Panc1 (cell line): ENCODE measurements at regions not wholly inside any gene's neighbourhood (a gene's known extent, or its start where the extent isn't known, plus 50 kb on each side); places are given as distances from the start of the nearest gene placed in this dataset.
A peak's percentile ranks its signal among the peaks of the same experiment; 100 is the strongest.

ENCODE experiments used
- CTCF ChIP-seq: fragments of 450-650 bp; IDR thresholded peaks from 2 replicates; pipeline ENCODE4 v1.5.1; 2017; ENCODE audit warnings: mild to moderate bottlenecking
- POLR2AphosphoS5 ChIP-seq: IDR thresholded peaks from 2 replicates; pipeline ENCODE4 v1.6.1; 2012; ENCODE audit warnings: mild to moderate bottlenecking, low read depth, low read length, moderate library complexity
- REST ChIP-seq, 2 experiments: IDR thresholded peaks; 2 replicates each; pipeline ENCODE4 v1.6.1; 2011 to 2012; ENCODE audit warnings: low read depth in 2 of 2, control low read depth in 1 of 2, low read length in 1 of 2, mild to moderate bottlenecking in 1 of 2, moderate library complexity in 1 of 2; ENCODE audit not compliant: insufficient read depth in 1 of 2
- SIN3A ChIP-seq: IDR thresholded peaks from 2 replicates; pipeline ENCODE4 v1.6.1; 2012; ENCODE audit warnings: low read depth, mild to moderate bottlenecking, low read length, moderate library complexity, borderline replicate concordance; ENCODE audit not compliant: insufficient read depth

- peak; percentile 97 for TF ChIP-seq CTCF
- TF ChIP-seq POLR2AphosphoS5, result no peak
- TF ChIP-seq REST (IDR thresholded peaks at IDR 0.05; ENCODE audit: insufficient read depth in 1 of 2, low read depth in 2 of 2, low read length in 1 of 2), result no peak
- TF ChIP-seq SIN3A, result 0 out of 2 replicates have a peak, but pooled peaks have one; percentile 27
Measured at GRCh38 chr6:27772261-27773001, 139.8 kb downstream of the OR2B2 start.
